ENCODE measurements at regions not wholly inside any gene's neighbourhood (a gene's known extent, or its start where the extent isn't known, plus 50 kb on each side); places are given as distances from the start of the nearest gene placed in this dataset.

DNA sequence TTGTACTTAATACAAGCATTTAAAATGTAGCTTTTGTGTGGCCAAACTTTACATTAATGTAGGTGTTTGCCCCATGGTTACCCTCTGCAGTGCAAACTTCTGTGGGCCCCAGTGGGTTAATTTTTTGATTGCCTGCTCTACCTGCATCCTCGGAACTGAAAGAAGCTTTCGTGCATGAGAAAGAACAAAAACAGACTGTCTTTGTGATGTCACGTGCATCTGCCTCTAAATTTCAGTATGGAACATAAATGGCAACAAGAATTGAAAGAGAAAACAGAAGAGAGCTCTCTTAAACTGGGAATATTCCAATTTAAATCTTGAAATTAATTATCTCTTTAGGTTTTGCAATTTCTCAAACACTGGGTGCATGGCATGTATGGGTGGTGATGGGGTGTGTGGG, 182.4 kb upstream of the LCORL start:
- DNase-seq (ENCODE audit: low read depth, low spot score): no peak
- ChIA-PET POLR2A (no interaction called here), CTCF (no interaction called here)
- H3K27ac ChIP-seq (ENCODE audit: low read length): no peak overlapping the region
- in situ Hi-C loops (cut with HindIII; ENCODE audit: low pct_unique_long_range_greater_than_20kb, low sequenced_read_pairs) (no loop called here), intact Hi-C loops (cut with micrococcal nuclease; ENCODE audit: unreplicated experiment) (no loop called here)
- H3K4me1 ChIP-seq (ENCODE audit: control insufficient read depth, insufficient read depth, low read length): no peaks in the 10 kb centered on the region
- ATAC-seq: no peak
- BruUV-seq (replicated peaks): no TSS peak
- no peaks in the 10 kb centered on the region for H3K27me3 ChIP-seq (ENCODE audit: control insufficient read depth, insufficient read depth, low read length)
- no peak overlapping the region for H3K4me3 ChIP-seq (ENCODE audit: low read depth in 2 of 2, low read length in 2 of 2)
- H3K9me3 ChIP-seq (ENCODE audit: control insufficient read depth, insufficient read depth, low read depth, low read length): no peaks in the 10 kb centered on the region
- TF ChIP-seq SIN3A (IDR thresholded peaks at IDR 0.05; ENCODE audit: borderline replicate concordance, insufficient read depth, low read depth, low read length) (no peak), POLR2AphosphoS5 (IDR thresholded peaks at IDR 0.05; ENCODE audit: low read depth, low read length) (no peak), TCF7L2 (IDR thresholded peaks at IDR 0.05; ENCODE audit: low read depth, low read length) (no peak)
- TF ChIP-seq, protein P1, sequence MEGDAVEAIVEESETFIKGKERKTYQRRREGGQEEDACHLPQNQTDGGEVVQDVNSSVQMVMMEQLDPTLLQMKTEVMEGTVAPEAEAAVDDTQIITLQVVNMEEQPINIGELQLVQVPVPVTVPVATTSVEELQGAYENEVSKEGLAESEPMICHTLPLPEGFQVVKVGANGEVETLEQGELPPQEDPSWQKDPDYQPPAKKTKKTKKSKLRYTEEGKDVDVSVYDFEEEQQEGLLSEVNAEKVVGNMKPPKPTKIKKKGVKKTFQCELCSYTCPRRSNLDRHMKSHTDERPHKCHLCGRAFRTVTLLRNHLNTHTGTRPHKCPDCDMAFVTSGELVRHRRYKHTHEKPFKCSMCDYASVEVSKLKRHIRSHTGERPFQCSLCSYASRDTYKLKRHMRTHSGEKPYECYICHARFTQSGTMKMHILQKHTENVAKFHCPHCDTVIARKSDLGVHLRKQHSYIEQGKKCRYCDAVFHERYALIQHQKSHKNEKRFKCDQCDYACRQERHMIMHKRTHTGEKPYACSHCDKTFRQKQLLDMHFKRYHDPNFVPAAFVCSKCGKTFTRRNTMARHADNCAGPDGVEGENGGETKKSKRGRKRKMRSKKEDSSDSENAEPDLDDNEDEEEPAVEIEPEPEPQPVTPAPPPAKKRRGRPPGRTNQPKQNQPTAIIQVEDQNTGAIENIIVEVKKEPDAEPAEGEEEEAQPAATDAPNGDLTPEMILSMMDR (IDR thresholded peaks at IDR 0.05): no peak
- TF ChIP-seq, protein P2, sequence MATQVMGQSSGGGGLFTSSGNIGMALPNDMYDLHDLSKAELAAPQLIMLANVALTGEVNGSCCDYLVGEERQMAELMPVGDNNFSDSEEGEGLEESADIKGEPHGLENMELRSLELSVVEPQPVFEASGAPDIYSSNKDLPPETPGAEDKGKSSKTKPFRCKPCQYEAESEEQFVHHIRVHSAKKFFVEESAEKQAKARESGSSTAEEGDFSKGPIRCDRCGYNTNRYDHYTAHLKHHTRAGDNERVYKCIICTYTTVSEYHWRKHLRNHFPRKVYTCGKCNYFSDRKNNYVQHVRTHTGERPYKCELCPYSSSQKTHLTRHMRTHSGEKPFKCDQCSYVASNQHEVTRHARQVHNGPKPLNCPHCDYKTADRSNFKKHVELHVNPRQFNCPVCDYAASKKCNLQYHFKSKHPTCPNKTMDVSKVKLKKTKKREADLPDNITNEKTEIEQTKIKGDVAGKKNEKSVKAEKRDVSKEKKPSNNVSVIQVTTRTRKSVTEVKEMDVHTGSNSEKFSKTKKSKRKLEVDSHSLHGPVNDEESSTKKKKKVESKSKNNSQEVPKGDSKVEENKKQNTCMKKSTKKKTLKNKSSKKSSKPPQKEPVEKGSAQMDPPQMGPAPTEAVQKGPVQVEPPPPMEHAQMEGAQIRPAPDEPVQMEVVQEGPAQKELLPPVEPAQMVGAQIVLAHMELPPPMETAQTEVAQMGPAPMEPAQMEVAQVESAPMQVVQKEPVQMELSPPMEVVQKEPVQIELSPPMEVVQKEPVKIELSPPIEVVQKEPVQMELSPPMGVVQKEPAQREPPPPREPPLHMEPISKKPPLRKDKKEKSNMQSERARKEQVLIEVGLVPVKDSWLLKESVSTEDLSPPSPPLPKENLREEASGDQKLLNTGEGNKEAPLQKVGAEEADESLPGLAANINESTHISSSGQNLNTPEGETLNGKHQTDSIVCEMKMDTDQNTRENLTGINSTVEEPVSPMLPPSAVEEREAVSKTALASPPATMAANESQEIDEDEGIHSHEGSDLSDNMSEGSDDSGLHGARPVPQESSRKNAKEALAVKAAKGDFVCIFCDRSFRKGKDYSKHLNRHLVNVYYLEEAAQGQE (IDR thresholded peaks at IDR 0.05; ENCODE audit: insufficient read depth in 1 of 2, low read depth in 2 of 2, low read length in 1 of 2): no peak
- no peaks in the 10 kb centered on the region for H3K36me3 ChIP-seq (ENCODE audit: control insufficient read depth, insufficient read depth, low read length)

DNA sequence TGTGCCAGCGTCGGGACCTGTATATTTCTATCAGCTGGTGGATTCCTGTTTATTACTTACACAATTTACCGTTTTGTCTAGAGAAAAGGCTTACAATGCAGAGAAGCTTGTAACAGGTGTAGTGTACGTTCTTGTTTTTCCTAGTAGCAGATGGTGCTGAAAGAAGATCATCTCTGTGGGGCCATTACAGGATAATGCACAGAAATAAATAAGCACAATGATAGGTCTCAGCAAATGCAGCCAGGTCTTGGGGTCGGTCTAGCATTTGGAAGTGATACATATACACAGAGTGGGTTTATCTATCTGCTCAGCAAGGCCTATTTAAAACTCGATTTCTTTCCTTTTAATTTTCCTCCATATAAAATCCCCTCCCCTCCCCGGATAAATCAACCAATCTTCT, 180.9 kb upstream of the LCORL start:
- no peaks in the 10 kb centered on the region for H3K27me3 ChIP-seq (ENCODE audit: control insufficient read depth, insufficient read depth, low read length)
- ChIA-PET CTCF (no interaction called here), POLR2A (no interaction called here)
- no peaks in the 10 kb centered on the region for H3K9me3 ChIP-seq (ENCODE audit: control insufficient read depth, insufficient read depth, low read depth, low read length)
- TF ChIP-seq, protein P1 (IDR thresholded peaks at IDR 0.05): no peak
- no peak for TF ChIP-seq POLR2AphosphoS5 (IDR thresholded peaks at IDR 0.05; ENCODE audit: low read depth, low read length)
- TF ChIP-seq, protein P2 (IDR thresholded peaks at IDR 0.05; ENCODE audit: insufficient read depth in 1 of 2, low read depth in 2 of 2, low read length in 1 of 2): no peak
- TF ChIP-seq TCF7L2 (IDR thresholded peaks at IDR 0.05; ENCODE audit: low read depth, low read length): no peak
- TF ChIP-seq SIN3A (IDR thresholded peaks at IDR 0.05; ENCODE audit: borderline replicate concordance, insufficient read depth, low read depth, low read length): no peak
- H3K27ac ChIP-seq (ENCODE audit: low read length): no peak overlapping the region
- intact Hi-C loops (cut with micrococcal nuclease; ENCODE audit: unreplicated experiment): no loop called here
- ATAC-seq (no peak), DNase-seq (ENCODE audit: low read depth, low spot score) (no peak)
- H3K4me3 ChIP-seq (ENCODE audit: low read depth in 2 of 2, low read length in 2 of 2): no peak overlapping the region
- H3K4me1 ChIP-seq (ENCODE audit: control insufficient read depth, insufficient read depth, low read length): no peaks in the 10 kb centered on the region
- H3K36me3 ChIP-seq (ENCODE audit: control insufficient read depth, insufficient read depth, low read length): no peaks in the 10 kb centered on the region
- in situ Hi-C loops (cut with HindIII; ENCODE audit: low pct_unique_long_range_greater_than_20kb, low sequenced_read_pairs): no loop called here
- BruUV-seq (replicated peaks): no TSS peak

All from Panc1 (cell line).